ENCODE measurements at regions not wholly inside any gene's neighbourhood (a gene's known extent, or its start where the extent isn't known, plus 50 kb on each side); places are given as distances from the start of the nearest gene placed in this dataset.

DNA sequence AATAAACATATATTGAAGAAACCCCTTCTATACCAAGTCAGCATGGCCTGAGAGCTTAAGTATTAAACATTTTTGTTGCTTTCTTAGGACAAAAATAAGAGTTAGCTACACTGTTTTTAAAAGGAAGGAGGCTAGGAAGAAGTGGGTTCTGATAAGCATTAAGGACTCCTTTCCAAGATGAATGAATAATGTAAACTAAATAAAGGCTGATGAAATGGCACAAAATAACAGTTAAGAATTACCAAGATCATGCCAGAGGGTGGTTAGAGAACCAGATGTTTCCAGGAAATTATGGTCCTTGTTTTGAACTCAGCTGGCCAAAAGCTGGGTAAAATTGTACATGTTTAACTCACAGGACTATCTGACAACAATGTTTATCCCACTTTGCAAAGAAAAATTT is 114.1 kb upstream of the ETS2 start:
- ChIA-PET RAD21 (ENCODE audit: unreplicated experiment) (interaction anchor here (0.6 kb wide), 1 partner anchor 70 kb away, joined by 3 read pairs; no protein-coding TSS in a partner anchor), SMC1A (ENCODE audit: uncharacterized antibody, unreplicated experiment) (no interaction called here), CTCF (no interaction called here), POLR2A (no interaction called here)
- Histone ChIP-seq H4K20me1 (ENCODE audit: control insufficient read depth, insufficient read depth) (no peaks in the 10 kb centered on the region), H3K36me3 (ENCODE audit: control insufficient read depth in 2 of 2, insufficient read depth in 2 of 2, low read length in 1 of 2) (no peaks in the 10 kb centered on the region), H3K4me2 (ENCODE audit: control insufficient read depth, insufficient read depth) (no peak overlapping the region), H3K9me3 (replicated peaks; ENCODE audit: control insufficient read depth, insufficient read depth, low read length) (no peaks in the 10 kb centered on the region), H3K27ac (ENCODE audit: control insufficient read depth, insufficient read depth) (no peak overlapping the region), H3K4me3 (no peak overlapping the region), H3K9ac (ENCODE audit: control insufficient read depth, insufficient read depth, low read length) (no peak overlapping the region), H3K4me1 (ENCODE audit: control insufficient read depth, insufficient read depth, low read length) (no peaks in the 10 kb centered on the region), H3K27me3 (replicated peaks in 1 of 2; ENCODE audit: control insufficient read depth in 2 of 2, insufficient read depth in 2 of 2, low read length in 1 of 2) (no peaks in the 10 kb centered on the region), H3K79me2 (ENCODE audit: control insufficient read depth, insufficient read depth, low read length) (no peaks in the 10 kb centered on the region), H2AFZ (ENCODE audit: control insufficient read depth, low read depth, low read length) (no peak overlapping the region)
- DNase-seq (ENCODE audit: low read depth, low spot score) (no peak), ATAC-seq (no peak), FAIRE-seq (no peak)
- no TSS peak for BruUV-seq (replicated peaks)
- intact Hi-C loops (cut with micrococcal nuclease; ENCODE audit: unreplicated experiment) (no loop called here), in situ Hi-C loops (cut with MboI) (no loop called here)
- TF ChIP-seq, protein P1, sequence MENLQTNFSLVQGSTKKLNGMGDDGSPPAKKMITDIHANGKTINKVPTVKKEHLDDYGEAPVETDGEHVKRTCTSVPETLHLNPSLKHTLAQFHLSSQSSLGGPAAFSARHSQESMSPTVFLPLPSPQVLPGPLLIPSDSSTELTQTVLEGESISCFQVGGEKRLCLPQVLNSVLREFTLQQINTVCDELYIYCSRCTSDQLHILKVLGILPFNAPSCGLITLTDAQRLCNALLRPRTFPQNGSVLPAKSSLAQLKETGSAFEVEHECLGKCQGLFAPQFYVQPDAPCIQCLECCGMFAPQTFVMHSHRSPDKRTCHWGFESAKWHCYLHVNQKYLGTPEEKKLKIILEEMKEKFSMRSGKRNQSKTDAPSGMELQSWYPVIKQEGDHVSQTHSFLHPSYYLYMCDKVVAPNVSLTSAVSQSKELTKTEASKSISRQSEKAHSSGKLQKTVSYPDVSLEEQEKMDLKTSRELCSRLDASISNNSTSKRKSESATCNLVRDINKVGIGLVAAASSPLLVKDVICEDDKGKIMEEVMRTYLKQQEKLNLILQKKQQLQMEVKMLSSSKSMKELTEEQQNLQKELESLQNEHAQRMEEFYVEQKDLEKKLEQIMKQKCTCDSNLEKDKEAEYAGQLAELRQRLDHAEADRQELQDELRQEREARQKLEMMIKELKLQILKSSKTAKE (IDR thresholded peaks at IDR 0.05; ENCODE audit: low read depth, poor library complexity, severe bottlenecking) = no peak
- TF ChIP-seq CHD2 (IDR thresholded peaks at IDR 0.05; ENCODE audit: borderline replicate concordance, low read depth, low read length) (no peak), MEF2A (IDR thresholded peaks at IDR 0.05; ENCODE audit: insufficient read depth, low read depth, low read length) (no peak), EED (IDR thresholded peaks at IDR 0.05; ENCODE audit: low read depth) (no peak), SMC3 (IDR thresholded peaks at IDR 0.05; ENCODE audit: borderline replicate concordance, low read length) (no peak), MXI1 (IDR thresholded peaks at IDR 0.05; ENCODE audit: low read depth, low read length) (no peak), SMAD1 (IDR thresholded peaks at IDR 0.05; ENCODE audit: low read depth, partially characterized antibody) (no peak), RFX5 (IDR thresholded peaks at IDR 0.05; ENCODE audit: low read depth, low read length) (no peak), SUPT20H (IDR thresholded peaks at IDR 0.05; ENCODE audit: borderline replicate concordance, control insufficient read depth, low read depth, low read length) (no peak), NR2C1 (IDR thresholded peaks at IDR 0.05) (no peak), SREBF2 (IDR thresholded peaks at IDR 0.05; ENCODE audit: low read length) (no peak)
